Endodermal cell (in vitro differentiated cells): ENCODE measurements at regions not wholly inside any gene's neighbourhood (a gene's known extent, or its start where the extent isn't known, plus 50 kb on each side); places are given as distances from the start of the nearest gene placed in this dataset.
A peak's percentile ranks its signal among the peaks of the same experiment; 100 is the strongest.
"Not testable (repeated sequence)": the region's sequence is repeated elsewhere in the genome, so short reads cannot be mapped to it uniquely, and the experiment has no call there.

ENCODE experiments used
- DNase-seq: peaks from one replicate; pipeline ENCODE4 v3.0.0-alpha.2; 2017
- H3K27ac ChIP-seq: 2 replicates; pipeline ENCODE4 v1.5.1; 2013; ENCODE audit warnings: mild to moderate bottlenecking, low read depth, low read length, moderate library complexity
- H3K27me3 ChIP-seq: 2 replicates; pipeline ENCODE4 v1.6.1; 2013; ENCODE audit warnings: mild to moderate bottlenecking, low read length, moderate library complexity; ENCODE audit not compliant: insufficient read depth, control insufficient read depth, poor library complexity, severe bottlenecking
- H3K36me3 ChIP-seq: 2 replicates; pipeline ENCODE4 v1.7.0; 2013; ENCODE audit warnings: mild to moderate bottlenecking, low read length, moderate library complexity; ENCODE audit not compliant: control insufficient read depth, insufficient read depth
- H3K4me1 ChIP-seq: one replicate; pipeline ENCODE4 v1.7.0; 2013; ENCODE audit warnings: low read length; ENCODE audit not compliant: control insufficient read depth, insufficient read depth
- H3K4me3 ChIP-seq: 2 replicates; pipeline ENCODE4 v1.5.1; 2013; ENCODE audit warnings: mild to moderate bottlenecking, low read length, moderate library complexity
- H3K9ac ChIP-seq: 2 replicates; pipeline ENCODE4 v1.6.1; 2013; ENCODE audit warnings: mild to moderate bottlenecking, low read length, moderate library complexity; ENCODE audit not compliant: poor library complexity, severe bottlenecking; ENCODE audit errors: extremely low read depth
- H3K9me3 ChIP-seq: 2 replicates; pipeline ENCODE4 v1.6.1; 2013; ENCODE audit warnings: mild to moderate bottlenecking, low read length, moderate library complexity; ENCODE audit not compliant: control insufficient read depth
- H3K27ac Mint-ChIP-seq: 2 replicates; pipeline ENCODE4 v1.8.0; 2020; ENCODE audit warnings: mixed read lengths
- H3K27me3 Mint-ChIP-seq: 2 replicates; pipeline ENCODE4 v1.8.0; 2021; ENCODE audit warnings: mild to moderate bottlenecking, mixed read lengths; ENCODE audit not compliant: insufficient read depth
- H3K36me3 Mint-ChIP-seq: 2 replicates; pipeline ENCODE4 v1.8.0; 2020; ENCODE audit warnings: low read depth, mixed read lengths
- H3K4me1 Mint-ChIP-seq: 2 replicates; pipeline ENCODE4 v1.8.0; 2020; ENCODE audit warnings: mixed read lengths
- H3K4me3 Mint-ChIP-seq: 2 replicates; pipeline ENCODE4 v1.8.0; 2020; ENCODE audit warnings: mild to moderate bottlenecking, moderate library complexity, mixed read lengths
- H3K9me3 Mint-ChIP-seq: 2 replicates; pipeline ENCODE4 v1.8.0; 2020; ENCODE audit warnings: mild to moderate bottlenecking, mixed read lengths
- CTCF ChIP-seq: fragments of 200-600 bp; sonication (generic); conservative IDR thresholded peaks from 2 replicates; pipeline ENCODE4 v1.5.0; 2021; ENCODE audit warnings: antibody characterized with exemption, mild to moderate bottlenecking
- WGBS, 2 experiments: methylation state at CpG; one replicate each; pipeline versions ENCODE4 v1.1.5 to v1.1.7; 2013; ENCODE audit warnings: missing lambda C conversion rate in 2 of 2, mixed read lengths in 1 of 2; ENCODE audit not compliant: insufficient coverage in 1 of 2, insufficient read length in 1 of 2; 5-methylcytosine and 5-hydroxymethylcytosine counted together

- WGBS, 2 experiments, result 95 to 97% methylated on average over 3 of the region's 3 CpGs
- TF ChIP-seq CTCF, result no peak
- Mint-ChIP-seq H3K9me3 (no peaks in the 10 kb centered on the region), H3K4me1 (no peaks in the 10 kb centered on the region), H3K4me3 (no peak overlapping the region), H3K36me3 (no peaks in the 10 kb centered on the region), H3K27me3 (peaks cover 1% of the 10 kb centered on the region), H3K27ac (no peak overlapping the region)
- H3K27me3 ChIP-seq, result no peaks in the 10 kb centered on the region
- no peak for DNase-seq
- no peak overlapping the region for H3K9ac ChIP-seq
- no peak overlapping the region for H3K4me3 ChIP-seq
- H3K4me1 ChIP-seq, result no peaks in the 10 kb centered on the region
- no peak overlapping the region for H3K27ac ChIP-seq
- H3K36me3 ChIP-seq, result no peaks in the 10 kb centered on the region
- H3K9me3 ChIP-seq, result no peaks in the 10 kb centered on the region
Observed at GRCh38 chr14:38944691-38945090, 158.3 kb downstream of the SEC23A start.

- no peaks in the 10 kb centered on the region for H3K27me3 ChIP-seq
- Mint-ChIP-seq H3K27me3 (peaks cover 1% of the 10 kb centered on the region), H3K4me1 (no peaks in the 10 kb centered on the region), H3K9me3 (peaks cover 17% of the 10 kb centered on the region), H3K4me3 (no peak overlapping the region), H3K36me3 (no peaks in the 10 kb centered on the region), H3K27ac (no peak overlapping the region)
- H3K9ac ChIP-seq, result no peak overlapping the region
- WGBS, 2 experiments, result 67 to 88% methylated on average over 1 to 4 of the region's 4 CpGs
- no peaks in the 10 kb centered on the region for H3K36me3 ChIP-seq
- no peak for DNase-seq
- no peaks in the 10 kb centered on the region for H3K4me1 ChIP-seq
- no peak overlapping the region for H3K27ac ChIP-seq
- H3K9me3 ChIP-seq, result no peaks in the 10 kb centered on the region
- TF ChIP-seq CTCF, result peak; percentile 61
- no peak overlapping the region for H3K4me3 ChIP-seq
Observed at GRCh38 chr14:38941488-38941887, 161.5 kb downstream of the SEC23A start.

GRCh38 chr14:38932653-38933000, 170.4 kb downstream of the SEC23A start:
- H3K36me3 ChIP-seq, H3K27ac ChIP-seq: not testable (repeated sequence)
- H3K27ac Mint-ChIP-seq, result peak overlapping the region; percentile 76

GRCh38 chr14:38931969-38932652, 170.9 kb downstream of the SEC23A start:
- Histone ChIP-seq H3K9me3 (peaks cover 14% of the 10 kb centered on the region), H3K27ac (no peak overlapping the region), H3K9ac (no peak overlapping the region), H3K27me3 (no peaks in the 10 kb centered on the region), H3K36me3 (no peaks in the 10 kb centered on the region), H3K4me1 (peaks cover 6% of the 10 kb centered on the region), H3K4me3 (peak overlapping the region; percentile 19)
- Mint-ChIP-seq H3K27ac (peak overlapping the region; percentile 76), H3K4me3 (no peak overlapping the region), H3K36me3 (no peaks in the 10 kb centered on the region), H3K27me3 (peaks cover 14% of the 10 kb centered on the region), H3K9me3 (peaks cover 21% of the 10 kb centered on the region), H3K4me1 (peaks cover 34% of the 10 kb centered on the region)
- 93% methylated on average over 10 to 11 of the region's 11 CpGs for WGBS, 2 experiments
- no peak for TF ChIP-seq CTCF
- DNase-seq, result peak; percentile 66

More at GRCh38 chr14:38932653-38933000, 170.4 kb downstream of the SEC23A start:
- H3K27me3 ChIP-seq, H3K4me1 ChIP-seq, H3K9ac ChIP-seq, H3K36me3 Mint-ChIP-seq, H3K4me3 Mint-ChIP-seq, H3K4me3 ChIP-seq, H3K9me3 ChIP-seq, DNase-seq: not testable (repeated sequence)
- H3K9me3 Mint-ChIP-seq, result peaks cover 23% of the 10 kb centered on the region
- H3K4me1 Mint-ChIP-seq, result peaks cover 34% of the 10 kb centered on the region
- 91 to 100% methylated on average over 1 to 3 of the region's 3 CpGs for WGBS, 2 experiments
- H3K27me3 Mint-ChIP-seq, result peaks cover 14% of the 10 kb centered on the region
